MG63 (cell line): ENCODE measurements at regions not wholly inside any gene's neighbourhood (a gene's known extent, or its start where the extent isn't known, plus 50 kb on each side); places are given as distances from the start of the nearest gene placed in this dataset.

ENCODE experiments used
- DNase-seq: peaks from one replicate; pipeline ENCODE4 v3.0.0-alpha.2; 2020
- H3K27me3 ChIP-seq: fragments of 250-450 bp; sonication (Bioruptor Pico); 2 replicates; pipeline ENCODE4 v1.5.1; 2020; ENCODE audit warnings: mild to moderate bottlenecking, moderate library complexity
- H3K36me3 ChIP-seq: fragments of 250-450 bp; sonication (Bioruptor Pico); 2 replicates; pipeline ENCODE4 v1.5.1; 2020; ENCODE audit warnings: mild to moderate bottlenecking, moderate library complexity
- H3K4me3 ChIP-seq: fragments of 250-450 bp; sonication (Bioruptor Pico); 2 replicates; pipeline ENCODE4 v1.5.1; 2020; ENCODE audit warnings: mild to moderate bottlenecking, moderate library complexity
- H3K9me3 ChIP-seq: fragments of 250-450 bp; sonication (Bioruptor Pico); 2 replicates; pipeline ENCODE4 v1.5.1; 2020; ENCODE audit warnings: mild to moderate bottlenecking, moderate library complexity

DNA sequence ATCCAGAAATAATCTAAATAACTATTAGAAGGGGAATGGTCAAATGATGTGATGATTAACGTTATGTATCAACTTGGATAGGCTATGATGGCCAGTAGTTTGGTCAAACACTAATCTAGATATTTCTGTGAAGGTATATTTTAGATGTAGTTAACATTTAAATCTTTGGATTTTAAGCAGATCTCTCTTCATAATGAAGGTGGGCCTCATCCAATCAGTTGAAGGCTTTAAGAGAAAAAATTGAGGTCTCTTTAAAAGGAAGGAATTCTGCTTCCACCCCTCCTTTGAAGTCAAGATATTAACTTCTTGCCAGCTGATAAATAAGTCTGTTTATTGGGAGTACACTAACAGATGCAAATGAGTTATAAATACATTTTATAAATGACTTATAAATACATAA, 760.0 kb upstream of the SLC35B3 start:
- Histone ChIP-seq H3K36me3 (no peaks in the 10 kb centered on the region), H3K9me3 (no peaks in the 10 kb centered on the region), H3K27me3 (no peaks in the 10 kb centered on the region), H3K4me3 (no peak overlapping the region)
- DNase-seq = no peak

DNA sequence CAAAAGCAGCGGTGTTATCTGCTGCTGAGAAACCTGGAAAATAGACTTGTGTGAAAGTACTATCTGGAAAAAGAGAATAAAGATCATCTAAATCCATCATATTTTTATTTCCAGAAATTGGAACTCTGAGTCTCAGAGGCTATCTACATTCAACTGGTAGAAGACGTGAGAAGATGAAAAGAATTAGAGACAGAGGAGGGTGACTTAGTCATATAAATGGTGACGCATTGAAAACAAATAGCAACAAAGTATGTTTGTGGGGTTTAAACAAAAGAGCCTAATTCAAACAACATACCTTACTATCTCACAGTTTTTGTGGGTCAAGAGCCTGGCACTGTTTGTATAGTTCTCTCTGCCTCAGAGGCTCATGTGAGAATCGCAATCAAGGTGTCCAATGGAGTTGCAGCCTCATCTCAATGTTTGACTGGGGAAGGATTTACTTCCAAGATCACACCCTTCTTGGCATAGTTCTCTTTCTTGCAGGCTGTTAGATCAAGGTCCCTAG, 757.1 kb upstream of the SLC35B3 start:
- Histone ChIP-seq H3K9me3 (no peaks in the 10 kb centered on the region), H3K4me3 (no peak overlapping the region), H3K36me3 (no peaks in the 10 kb centered on the region), H3K27me3 (no peaks in the 10 kb centered on the region)
- DNase-seq = no peak

DNA sequence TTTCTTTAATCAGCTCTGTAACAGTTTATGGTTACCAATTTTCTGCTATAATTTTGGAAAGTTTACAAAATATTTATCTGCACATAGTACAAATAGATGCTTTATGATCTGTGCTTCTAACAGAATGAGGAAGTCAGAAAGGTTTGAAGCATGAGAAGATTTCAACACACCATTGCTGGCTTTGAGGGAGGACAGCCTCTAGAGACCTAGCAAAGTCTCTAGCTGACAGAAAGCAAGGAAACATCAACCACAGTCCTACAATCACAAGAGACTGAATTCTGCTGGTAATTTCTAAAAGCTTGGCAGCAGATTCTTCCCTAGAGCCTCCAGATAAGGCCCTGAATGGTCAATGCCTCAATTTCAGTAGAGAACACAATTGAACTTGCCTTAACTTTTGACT, 750.8 kb upstream of the SLC35B3 start:
- H3K36me3 ChIP-seq = no peaks in the 10 kb centered on the region
- H3K4me3 ChIP-seq = no peak overlapping the region
- DNase-seq = no peak
- no peaks in the 10 kb centered on the region for H3K27me3 ChIP-seq
- no peaks in the 10 kb centered on the region for H3K9me3 ChIP-seq

DNA sequence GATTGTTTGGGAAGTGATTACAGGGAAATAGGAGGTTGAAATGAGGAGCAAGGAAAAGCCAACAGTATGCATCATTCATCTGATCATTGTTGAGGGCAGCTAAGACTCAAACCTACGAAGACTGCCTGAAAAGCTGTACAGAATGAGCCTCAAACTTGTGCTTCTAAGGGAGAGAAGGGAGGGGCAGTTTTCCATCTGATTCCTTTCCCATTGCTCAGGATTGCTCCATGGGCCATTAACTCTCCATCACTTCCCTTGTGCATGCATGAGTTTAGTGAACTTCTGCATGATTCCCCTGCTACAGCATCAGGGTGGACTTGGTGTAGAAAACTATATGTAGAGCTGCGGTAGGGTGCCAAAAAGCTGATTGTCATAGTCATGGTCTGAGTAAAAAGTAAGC, 742.7 kb upstream of the SLC35B3 start:
- no peaks in the 10 kb centered on the region for H3K9me3 ChIP-seq
- H3K27me3 ChIP-seq = no peaks in the 10 kb centered on the region
- H3K36me3 ChIP-seq = no peaks in the 10 kb centered on the region
- H3K4me3 ChIP-seq = no peak overlapping the region
- no peak for DNase-seq

DNA sequence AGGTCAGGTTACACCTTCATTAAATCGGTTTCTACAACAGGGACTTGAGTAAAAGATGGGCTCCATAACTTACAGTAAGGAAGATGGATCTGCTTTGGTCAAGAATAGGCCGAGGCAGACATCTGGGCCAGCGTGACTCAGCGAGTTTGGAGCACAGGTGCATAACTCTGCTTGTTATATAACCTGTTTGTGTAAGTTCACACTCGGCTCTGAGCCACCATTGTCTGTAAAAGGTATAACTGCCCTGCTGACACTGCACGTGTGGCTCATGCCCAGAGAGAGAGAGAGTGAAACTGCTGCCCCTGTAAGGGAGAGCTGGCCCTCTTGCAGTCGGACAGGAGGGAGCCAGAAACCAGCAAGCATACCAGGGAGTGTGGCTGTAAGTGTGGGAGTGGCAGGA, 737.9 kb upstream of the SLC35B3 start:
- H3K9me3 ChIP-seq = no peaks in the 10 kb centered on the region
- DNase-seq = no peak
- H3K36me3 ChIP-seq = no peaks in the 10 kb centered on the region
- H3K4me3 ChIP-seq = no peak overlapping the region
- H3K27me3 ChIP-seq = no peaks in the 10 kb centered on the region

DNA sequence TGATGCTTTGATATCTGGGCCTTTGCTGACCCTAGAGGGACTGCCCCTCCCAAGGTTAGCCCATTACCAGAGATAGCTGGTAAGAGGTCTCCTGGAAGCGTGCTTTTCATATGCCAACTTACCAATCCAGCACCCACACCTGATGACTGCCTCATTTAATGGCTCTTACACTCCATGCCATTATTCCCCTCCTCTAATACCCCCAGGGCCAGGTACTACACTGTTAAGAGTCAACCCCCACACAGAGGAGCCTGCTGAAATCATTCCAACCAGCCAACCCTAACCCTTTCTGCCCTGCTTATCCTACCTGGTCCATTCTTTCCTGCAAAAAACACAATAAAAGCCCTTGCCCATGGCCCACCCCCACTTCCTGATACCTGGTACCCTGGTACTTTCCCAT, 736.8 kb upstream of the SLC35B3 start:
- Histone ChIP-seq H3K9me3 (no peaks in the 10 kb centered on the region), H3K36me3 (no peaks in the 10 kb centered on the region), H3K27me3 (no peaks in the 10 kb centered on the region), H3K4me3 (no peak overlapping the region)
- no peak for DNase-seq

DNA sequence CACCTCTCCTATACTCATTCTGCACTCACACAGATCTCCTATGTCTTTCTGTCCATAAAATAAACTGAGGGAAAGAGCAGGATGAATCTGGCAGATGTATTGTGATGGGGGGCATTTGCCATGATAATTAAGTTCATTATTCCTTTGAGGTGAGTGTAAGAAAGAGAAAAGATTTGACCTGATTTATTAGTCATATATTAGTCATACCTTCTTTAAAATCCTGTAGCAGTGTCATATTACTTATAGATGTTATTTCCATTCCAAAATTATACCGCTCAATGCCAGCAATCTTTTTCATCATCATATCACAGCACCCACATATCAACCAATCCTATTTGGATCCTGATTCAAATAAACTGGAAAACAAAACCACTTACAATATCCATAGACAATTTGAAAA, 733.3 kb upstream of the SLC35B3 start:
- no peak for DNase-seq
- Histone ChIP-seq H3K27me3 (no peaks in the 10 kb centered on the region), H3K9me3 (no peaks in the 10 kb centered on the region), H3K36me3 (no peaks in the 10 kb centered on the region), H3K4me3 (no peak overlapping the region)

DNA sequence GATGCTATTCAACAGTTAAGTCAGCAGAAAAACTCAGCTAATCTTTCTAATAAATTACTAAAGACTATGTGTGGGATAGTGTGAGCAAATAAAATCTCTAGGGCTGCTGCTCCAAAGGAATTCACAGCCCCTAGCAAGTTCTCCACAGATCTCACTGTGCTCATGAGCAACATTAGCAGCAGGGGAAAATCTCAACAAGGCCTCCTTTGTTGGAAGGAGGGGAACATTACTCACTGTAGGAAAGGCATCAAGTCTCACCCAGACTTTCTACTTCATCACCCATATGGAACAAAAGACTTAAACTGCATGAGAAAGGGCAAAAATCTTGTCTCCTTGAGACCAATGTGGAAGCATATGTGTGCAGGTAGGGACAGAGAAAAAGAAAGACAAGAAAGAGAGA, 726.4 kb upstream of the SLC35B3 start:
- no peaks in the 10 kb centered on the region for H3K36me3 ChIP-seq
- H3K27me3 ChIP-seq = no peaks in the 10 kb centered on the region
- no peak for DNase-seq
- no peaks in the 10 kb centered on the region for H3K9me3 ChIP-seq
- no peak overlapping the region for H3K4me3 ChIP-seq

DNA sequence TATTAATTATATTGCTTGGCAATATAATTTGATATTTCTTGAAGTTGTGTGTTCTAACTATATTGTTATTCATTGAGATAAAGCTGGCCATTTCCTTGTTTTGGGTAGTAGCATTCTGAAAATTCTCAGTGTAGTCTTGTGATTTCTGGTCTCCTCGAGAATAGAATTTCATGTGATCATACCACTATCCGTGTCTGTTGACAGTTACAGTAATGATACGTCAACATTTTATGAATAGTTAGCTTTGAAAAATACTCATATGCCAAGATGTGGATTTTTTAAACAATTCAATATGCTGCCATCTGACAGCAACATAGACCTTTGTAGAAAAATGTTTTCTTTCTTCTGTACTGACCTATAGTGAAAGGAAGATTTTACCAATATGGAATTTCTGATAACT, 723.7 kb upstream of the SLC35B3 start:
- no peaks in the 10 kb centered on the region for H3K27me3 ChIP-seq
- H3K9me3 ChIP-seq = no peaks in the 10 kb centered on the region
- no peak for DNase-seq
- no peaks in the 10 kb centered on the region for H3K36me3 ChIP-seq
- no peak overlapping the region for H3K4me3 ChIP-seq

DNA sequence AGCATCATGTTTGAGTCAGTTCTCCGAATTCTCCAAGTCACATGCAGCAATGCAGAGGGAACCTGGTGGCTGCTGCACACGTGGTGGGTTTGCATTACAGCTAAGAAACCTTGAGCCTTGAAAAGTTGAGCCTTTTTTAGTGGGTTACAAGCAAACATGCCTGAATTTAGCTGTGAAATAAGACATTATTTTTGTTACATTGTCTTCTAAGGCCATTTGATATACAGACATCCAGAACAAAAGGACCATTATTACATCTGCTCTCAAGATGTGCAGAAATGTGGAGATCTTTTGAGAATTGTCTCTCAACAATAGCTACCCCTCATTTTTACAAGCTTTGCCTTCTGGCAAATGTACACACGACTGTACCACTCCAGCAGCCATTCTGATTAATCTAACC, 720.5 kb upstream of the SLC35B3 start:
- H3K36me3 ChIP-seq = no peaks in the 10 kb centered on the region
- no peak overlapping the region for H3K4me3 ChIP-seq
- H3K27me3 ChIP-seq = no peaks in the 10 kb centered on the region
- H3K9me3 ChIP-seq = no peaks in the 10 kb centered on the region
- DNase-seq = no peak

DNA sequence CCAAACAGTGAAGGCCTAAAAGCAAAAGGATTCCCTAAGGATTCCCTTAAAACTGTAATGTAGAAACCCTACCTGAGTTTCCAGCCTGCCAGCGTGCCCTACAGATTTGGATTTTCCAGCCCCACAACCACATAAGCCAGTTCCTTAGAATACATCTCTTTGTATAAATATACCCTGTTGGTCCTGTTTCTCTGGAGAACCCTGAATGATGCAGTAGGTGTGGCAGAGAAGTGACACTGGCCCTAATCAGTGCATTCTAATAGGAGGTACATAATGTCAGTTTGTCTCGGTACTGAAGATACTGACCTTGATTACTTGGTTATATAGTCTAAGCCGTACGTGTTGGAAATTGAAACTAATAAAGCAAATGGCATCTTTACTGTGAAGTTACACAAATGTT, 707.8 kb upstream of the SLC35B3 start:
- Histone ChIP-seq H3K9me3 (peaks cover 8% of the 10 kb centered on the region; the same call in 1 of the 2 replicates), H3K27me3 (no peaks in the 10 kb centered on the region), H3K4me3 (no peak overlapping the region), H3K36me3 (no peaks in the 10 kb centered on the region)
- no peak for DNase-seq

DNA sequence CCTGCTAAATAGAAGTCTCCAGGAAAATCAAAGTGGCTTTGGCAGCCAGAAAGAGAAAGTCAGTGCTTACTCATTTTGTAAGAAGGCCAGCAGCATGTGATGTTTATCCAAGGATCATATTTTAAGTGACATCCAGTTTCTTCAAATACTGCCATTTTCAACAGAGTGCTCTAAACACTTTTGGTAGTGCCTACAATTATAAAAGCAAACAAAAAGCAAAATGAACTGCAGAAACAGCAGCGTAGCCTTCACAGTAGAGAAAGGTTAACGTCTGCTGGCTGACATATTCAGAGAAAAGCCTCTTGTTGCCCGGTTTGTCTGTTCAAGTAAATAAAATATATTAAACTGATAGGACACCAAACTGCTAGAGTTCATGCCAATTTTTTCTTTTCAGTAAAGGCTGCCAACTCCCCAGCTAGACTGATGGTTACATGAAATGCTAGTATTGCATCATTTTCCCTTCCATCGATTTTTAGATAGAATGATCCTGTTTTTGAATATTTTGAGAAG, 705.7 kb upstream of the SLC35B3 start:
- peak; percentile 15 for DNase-seq
- peak overlapping the region; percentile 0; the same call in 1 of the 2 replicates for H3K4me3 ChIP-seq
- H3K36me3 ChIP-seq = no peaks in the 10 kb centered on the region
- H3K9me3 ChIP-seq = peaks cover 7% of the 10 kb centered on the region; the same call in 1 of the 2 replicates
- H3K27me3 ChIP-seq = no peaks in the 10 kb centered on the region

DNA sequence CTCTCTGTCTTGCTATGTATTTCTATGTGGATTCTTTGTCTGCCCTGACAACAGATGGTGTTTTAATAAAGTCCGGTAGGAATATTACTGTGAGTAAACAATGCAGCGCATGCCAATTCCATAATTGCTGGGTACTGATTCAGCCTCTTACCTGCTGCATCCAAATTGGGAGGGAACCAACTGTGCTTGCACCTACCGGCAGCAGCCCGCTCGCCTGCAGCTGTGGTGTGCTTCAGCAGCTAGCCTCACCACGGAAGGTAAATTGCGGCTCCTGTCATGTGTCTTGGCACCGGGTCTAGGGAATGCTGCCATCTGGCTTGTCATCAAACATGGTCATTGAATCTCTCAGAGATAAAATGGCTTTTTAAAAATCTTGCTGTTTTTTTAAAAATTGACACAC, 704.8 kb upstream of the SLC35B3 start:
- Histone ChIP-seq H3K27me3 (no peaks in the 10 kb centered on the region), H3K9me3 (peaks cover 7% of the 10 kb centered on the region; the same call in 1 of the 2 replicates), H3K4me3 (peak overlapping the region; percentile 16), H3K36me3 (no peaks in the 10 kb centered on the region)
- DNase-seq = peak; percentile 67

DNA sequence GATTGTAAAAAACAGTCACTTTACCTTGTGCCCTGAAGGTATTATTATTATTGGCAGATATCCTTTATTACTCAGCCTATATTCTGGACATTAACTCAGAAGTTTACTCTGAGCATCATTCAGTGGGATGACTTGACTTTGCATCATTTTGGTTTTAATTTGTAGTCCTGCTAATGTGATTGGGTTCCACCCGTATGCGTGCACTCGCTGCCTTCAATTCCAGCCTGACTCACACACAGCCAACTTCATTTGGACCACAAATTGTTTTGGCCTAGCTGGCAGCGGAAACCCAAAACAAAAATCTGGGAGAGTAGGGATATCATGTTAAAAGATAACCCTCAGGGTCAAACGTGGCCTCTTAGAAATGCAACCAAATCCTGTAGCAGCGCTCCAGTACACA, 704.4 kb upstream of the SLC35B3 start:
- H3K36me3 ChIP-seq = no peaks in the 10 kb centered on the region
- peaks cover 7% of the 10 kb centered on the region; the same call in 1 of the 2 replicates for H3K9me3 ChIP-seq
- peak; percentile 86 for DNase-seq
- H3K4me3 ChIP-seq = peak overlapping the region; percentile 16
- no peaks in the 10 kb centered on the region for H3K27me3 ChIP-seq

DNA sequence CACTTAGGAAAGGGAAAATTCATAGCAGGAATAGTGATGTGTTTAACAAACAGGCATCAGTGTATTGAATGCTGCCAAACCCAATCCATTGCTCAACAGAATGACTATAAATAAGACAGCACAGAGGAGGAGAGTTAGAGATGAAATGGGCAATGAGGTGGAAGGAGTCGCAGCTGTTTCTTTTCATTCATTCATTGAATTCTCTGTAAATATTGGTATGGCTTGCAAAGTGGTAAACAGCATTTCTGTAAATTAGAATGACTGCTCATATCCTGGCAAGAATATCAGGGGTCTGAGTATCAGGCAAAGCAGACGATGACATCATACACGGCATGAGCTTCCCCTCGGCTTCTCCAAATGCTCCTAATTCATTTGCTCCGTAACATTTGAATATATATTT, 703.6 kb upstream of the SLC35B3 start:
- Histone ChIP-seq H3K9me3 (0 out of 2 replicates have a peak, but pooled peaks cover 2% of the 10 kb centered on the region), H3K36me3 (no peaks in the 10 kb centered on the region), H3K4me3 (peak overlapping the region; percentile 7), H3K27me3 (no peaks in the 10 kb centered on the region)
- DNase-seq = peak; percentile 74

DNA sequence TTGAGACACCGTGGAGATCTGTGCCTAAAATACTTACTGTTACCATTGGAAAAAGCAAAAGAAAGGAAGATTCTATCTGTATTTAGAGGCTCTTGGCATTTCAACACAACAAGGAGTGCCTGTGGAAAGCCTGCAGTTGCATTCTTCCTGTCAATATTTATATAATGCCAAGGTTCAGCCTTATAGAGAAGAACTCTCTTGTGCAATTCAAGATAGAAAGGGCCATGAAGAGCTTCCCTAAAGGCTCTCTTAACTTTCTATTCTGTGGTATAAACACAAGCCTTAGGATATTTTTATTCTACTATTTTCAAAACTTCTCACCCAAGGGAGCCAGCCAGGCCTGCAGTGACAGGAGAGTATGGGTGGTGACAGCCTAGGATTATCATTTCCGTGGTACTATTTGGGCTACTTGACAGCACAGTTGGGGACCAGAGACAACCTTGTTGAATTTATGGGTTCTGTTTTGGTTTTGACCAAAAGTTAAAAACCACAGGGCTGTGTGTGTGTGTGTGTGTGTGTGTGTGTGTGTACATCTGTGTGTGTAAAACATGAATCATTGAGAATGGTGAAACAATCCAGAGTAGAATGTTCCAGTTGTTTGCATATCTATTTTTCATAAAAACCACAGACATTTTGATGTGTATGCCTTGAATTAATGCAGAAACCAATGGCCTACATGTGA, 700.9 kb upstream of the SLC35B3 start:
- no peak overlapping the region for H3K4me3 ChIP-seq
- DNase-seq = no peak
- no peaks in the 10 kb centered on the region for H3K9me3 ChIP-seq
- H3K27me3 ChIP-seq = no peaks in the 10 kb centered on the region
- no peaks in the 10 kb centered on the region for H3K36me3 ChIP-seq

DNA sequence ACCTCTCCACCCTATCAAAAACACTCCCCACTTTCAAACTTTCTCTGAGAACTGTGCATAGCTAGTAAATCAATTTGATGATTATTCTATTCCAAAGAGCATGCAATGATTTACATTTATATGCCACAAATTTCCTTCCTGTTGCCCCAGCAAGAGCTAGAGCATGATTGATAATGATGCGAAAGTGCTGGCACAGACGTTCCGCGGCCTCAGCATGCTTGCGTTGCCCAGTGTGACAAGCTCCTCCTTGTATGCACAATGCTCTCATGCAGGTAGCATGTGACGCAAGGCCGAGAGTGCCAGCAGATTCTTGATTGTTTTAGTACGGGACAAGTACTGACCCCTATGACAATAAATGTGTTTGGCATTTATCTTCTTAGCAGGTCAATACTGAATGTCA, 696.3 kb upstream of the SLC35B3 start:
- Histone ChIP-seq H3K27me3 (no peaks in the 10 kb centered on the region), H3K4me3 (no peak overlapping the region), H3K36me3 (no peaks in the 10 kb centered on the region), H3K9me3 (no peaks in the 10 kb centered on the region)
- DNase-seq = no peak

DNA sequence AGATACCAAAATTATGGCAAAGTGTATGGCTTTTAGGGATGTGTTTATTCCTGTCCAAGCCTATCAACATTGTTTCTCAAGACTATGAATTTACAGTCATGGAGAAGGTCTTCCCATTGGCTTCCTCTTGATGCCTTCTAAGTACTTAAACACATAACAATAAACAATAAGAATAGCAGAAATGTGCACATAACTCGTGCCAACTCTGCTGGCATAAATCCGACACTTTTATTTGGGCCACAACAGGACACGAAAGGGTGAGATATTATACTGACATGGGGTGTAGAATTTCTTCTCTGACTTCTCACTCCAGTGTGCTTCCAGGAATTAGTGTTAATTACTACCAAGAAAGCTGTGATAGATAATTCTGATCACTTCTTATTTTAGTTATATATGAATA, 695.9 kb upstream of the SLC35B3 start:
- no peaks in the 10 kb centered on the region for H3K9me3 ChIP-seq
- H3K27me3 ChIP-seq = no peaks in the 10 kb centered on the region
- DNase-seq = no peak
- H3K36me3 ChIP-seq = no peaks in the 10 kb centered on the region
- no peak overlapping the region for H3K4me3 ChIP-seq
